ENCODE measurements at regions not wholly inside any gene's neighbourhood (a gene's known extent, or its start where the extent isn't known, plus 50 kb on each side); places are given as distances from the start of the nearest gene placed in this dataset.

- intact Hi-C loops (cut with micrococcal nuclease): no loop called here
- no peak for DNase-seq
- ATAC-seq: no peak
Measured at GRCh38 chr1:213727853-213728592, 259.8 kb upstream of the PROX1 start.

GRCh38 chr1:213728593-213729536 lies 258.9 kb upstream of the PROX1 start:
- intact Hi-C loops (cut with micrococcal nuclease): no loop called here
- DNase-seq (no peak), ATAC-seq (no peak)

- DNase-seq (no peak), ATAC-seq (no peak)
- intact Hi-C loops (cut with micrococcal nuclease): no loop called here
Measured at GRCh38 chr1:213733705-213734104, 254.1 kb upstream of the PROX1 start.

- no peak for ATAC-seq
Measured at GRCh38 chr1:213737398-213738035, 250.3 kb upstream of the PROX1 start.

GRCh38 chr1:213738658-213739057 lies 249.1 kb upstream of the PROX1 start:
- DNase-seq: no peak
- ATAC-seq: no peak
- intact Hi-C loops (cut with micrococcal nuclease): no loop called here

More at GRCh38 chr1:213737398-213738035, 250.3 kb upstream of the PROX1 start:
- no peak for DNase-seq
- intact Hi-C loops (cut with micrococcal nuclease): no loop called here

GRCh38 chr1:213742992-213743391 lies 244.8 kb upstream of the PROX1 start:
- DNase-seq (no peak), ATAC-seq (no peak)
- intact Hi-C loops (cut with micrococcal nuclease): no loop called here

GRCh38 chr1:213744780-213745179 lies 243.0 kb upstream of the PROX1 start:
- no peak for DNase-seq
- no peak for ATAC-seq
- intact Hi-C loops (cut with micrococcal nuclease): no loop called here

GRCh38 chr1:213745451-213745850 lies 242.3 kb upstream of the PROX1 start:
- intact Hi-C loops (cut with micrococcal nuclease): no loop called here
- ATAC-seq: no peak

GRCh38 chr1:213749558-213749957 lies 238.2 kb upstream of the PROX1 start:
- ATAC-seq (no peak), DNase-seq (no peak)
- intact Hi-C loops (cut with micrococcal nuclease): no loop called here

More at GRCh38 chr1:213745451-213745850, 242.3 kb upstream of the PROX1 start:
- DNase-seq: no peak

- ATAC-seq: no peak
- no peak for DNase-seq
- intact Hi-C loops (cut with micrococcal nuclease): no loop called here
Measured at GRCh38 chr1:213750231-213751063, 237.3 kb upstream of the PROX1 start.

- ATAC-seq (no peak), DNase-seq (no peak)
- intact Hi-C loops (cut with micrococcal nuclease): no loop called here
Measured at GRCh38 chr1:213751064-213751397, 236.7 kb upstream of the PROX1 start.

GRCh38 chr1:213759359-213760181 lies 228.2 kb upstream of the PROX1 start:
- no peak for DNase-seq
- intact Hi-C loops (cut with micrococcal nuclease): no loop called here
- ATAC-seq: no peak

GRCh38 chr1:213761845-213762407 lies 225.8 kb upstream of the PROX1 start:
- intact Hi-C loops (cut with micrococcal nuclease): no loop called here
- DNase-seq (no peak), ATAC-seq (no peak)

- ATAC-seq: no peak
- intact Hi-C loops (cut with micrococcal nuclease): no loop called here
- DNase-seq: no peak
Measured at GRCh38 chr1:213767683-213768082, 220.1 kb upstream of the PROX1 start.

GRCh38 chr1:213772128-213773063 lies 215.4 kb upstream of the PROX1 start:
- DNase-seq (no peak), ATAC-seq (no peak)
- intact Hi-C loops (cut with micrococcal nuclease): no loop called here

- DNase-seq: no peak
- intact Hi-C loops (cut with micrococcal nuclease): no loop called here
- no peak for ATAC-seq
Measured at GRCh38 chr1:213773975-213774374, 213.8 kb upstream of the PROX1 start.

- DNase-seq: no peak
- intact Hi-C loops (cut with micrococcal nuclease): no loop called here
- no peak for ATAC-seq
Measured at GRCh38 chr1:213776969-213777368, 210.8 kb upstream of the PROX1 start.

Data from left ventricle myocardium superior (tissue), 1 donor.